OCI-LY1 (cell line): ENCODE measurements at regions not wholly inside any gene's neighbourhood (a gene's known extent, or its start where the extent isn't known, plus 50 kb on each side); places are given as distances from the start of the nearest gene placed in this dataset.

ENCODE experiments used
- CTCF ChIP-seq: fragments of 200-600 bp; sonication (generic), shearing (Covaris generic); IDR thresholded peaks from 2 replicates; pipeline ENCODE4 v1.5.1; 2017; ENCODE audit warnings: mild to moderate bottlenecking, antibody characterized with exemption, low read length, moderate library complexity, mixed read lengths
- EZH2 ChIP-seq: fragments of 200-600 bp; sonication (generic), shearing (Covaris generic); IDR thresholded peaks from 2 replicates; pipeline ENCODE4 v1.8.0; 2017; ENCODE audit warnings: borderline replicate concordance, mixed run types, mild to moderate bottlenecking, antibody characterized with exemption, low read length, moderate library complexity, mixed read lengths

GRCh38 chr14:87524011-87524410 is 469.0 kb downstream of the GALC start:
- TF ChIP-seq CTCF (no peak), EZH2 (no peak)
